OCI-LY7 (cell line): ENCODE measurements at regions not wholly inside any gene's neighbourhood (a gene's known extent, or its start where the extent isn't known, plus 50 kb on each side); places are given as distances from the start of the nearest gene placed in this dataset.

ENCODE experiments used
- BruUV-seq: library from RNA; stranded (reverse); fragments of 400-500 nt; replicated peaks from 2 replicates; lab custom pipeline; 2021; lab: Mats Ljungman, UMichigan
- CTCF ChIA-PET: fragments of 300-600 bp; sonication (Branson Sonifier 250); formaldehyde crosslinking; loops from one replicate; lab custom pipeline; 2022; ENCODE audit warnings: antibody characterized with exemption; ENCODE audit not compliant: unreplicated experiment; lab: Charles Lee
- POLR2A ChIA-PET: fragments of 300-600 bp; sonication (Branson Sonifier 250); formaldehyde crosslinking; loops from one replicate; lab custom pipeline; 2022; ENCODE audit warnings: antibody characterized with exemption; lab: Charles Lee
- DNase-seq: peaks from one replicate; pipeline ENCODE4 v3.0.0-alpha.2; 2015; ENCODE audit warnings: low spot score
- H2AFZ ChIP-seq: fragments of 200-600 bp; sonication (generic), shearing (Covaris generic); 2 replicates; pipeline ENCODE4 v1.6.1; 2014; ENCODE audit warnings: mild to moderate bottlenecking, antibody characterized with exemption, low read length, moderate library complexity
- H3K27ac ChIP-seq: fragments of 200-600 bp; sonication (generic); 2 replicates; pipeline ENCODE4 v1.5.1; 2014; ENCODE audit warnings: mixed run types, low read depth, mild to moderate bottlenecking, moderate library complexity, low read length, inconsistent platforms; ENCODE audit not compliant: poor library complexity, severe bottlenecking
- H3K36me3 ChIP-seq: fragments of 200-600 bp; sonication (generic); 2 replicates; pipeline ENCODE4 v1.6.1; 2014; ENCODE audit warnings: mild to moderate bottlenecking, antibody characterized with exemption, low read length, moderate library complexity, mixed read lengths; ENCODE audit not compliant: insufficient read depth
- H3K4me1 ChIP-seq: fragments of 200-600 bp; sonication (generic); 2 replicates; pipeline ENCODE4 v1.5.1; 2014; ENCODE audit warnings: mild to moderate bottlenecking, low read length; ENCODE audit not compliant: insufficient read depth, poor library complexity, severe bottlenecking
- H3K4me2 ChIP-seq: fragments of 200-600 bp; sonication (generic); 2 replicates; pipeline ENCODE4 v1.6.1; 2014; ENCODE audit warnings: mild to moderate bottlenecking, low read length
- H3K4me3 ChIP-seq: fragments of 200-600 bp; sonication (generic); 2 replicates; pipeline ENCODE4 v1.5.1; 2014; ENCODE audit warnings: mild to moderate bottlenecking, low read depth, low read length; ENCODE audit not compliant: poor library complexity, severe bottlenecking
- H3K79me2 ChIP-seq: fragments of 200-600 bp; sonication (generic); 2 replicates; pipeline ENCODE4 v1.6.1; 2016; ENCODE audit warnings: low read depth, mild to moderate bottlenecking, low read length, moderate library complexity, mixed read lengths; ENCODE audit not compliant: insufficient read depth
- H3K9me2 ChIP-seq: fragments of 200-600 bp; sonication (generic); 2 replicates; pipeline ENCODE4 v1.6.1; 2016; ENCODE audit warnings: mild to moderate bottlenecking, low read length, mixed read lengths; ENCODE audit not compliant: insufficient read depth
- H3K9me3 ChIP-seq: fragments of 200-600 bp; sonication (generic); 2 replicates; pipeline ENCODE4 v1.6.1; 2014; ENCODE audit warnings: mild to moderate bottlenecking, mixed run types, low read length, mixed read lengths
- H4K20me1 ChIP-seq: fragments of 200-600 bp; sonication (generic); 2 replicates; pipeline ENCODE4 v1.6.1; 2014; ENCODE audit warnings: mild to moderate bottlenecking, antibody characterized with exemption, low read length, moderate library complexity, mixed read lengths; ENCODE audit not compliant: insufficient read depth
- CTCF ChIP-seq: fragments of 200-600 bp; sonication (generic); conservative IDR thresholded peaks from 2 replicates; pipeline ENCODE4 v1.5.1; 2014; ENCODE audit warnings: mild to moderate bottlenecking, antibody characterized with exemption, low read length, moderate library complexity, mixed read lengths
- EZH2phosphoT487 ChIP-seq: fragments of 200-600 bp; sonication (generic); IDR thresholded peaks from 2 replicates; pipeline ENCODE4 v1.6.1; 2018; ENCODE audit warnings: low read depth, borderline replicate concordance, mild to moderate bottlenecking, mixed run types, antibody characterized with exemption, low read length, moderate library complexity, mixed read lengths
- intact Hi-C: fragments of 100-400 bp; cut with micrococcal nuclease; formaldehyde crosslinking; loops from one replicate; pipeline ENCODE4 v1.10.0; 2022; ENCODE audit not compliant: unreplicated experiment

- DNase-seq: no peak
- BruUV-seq: no TSS peak
- TF ChIP-seq CTCF (no peak), EZH2phosphoT487 (no peak)
- H3K27ac ChIP-seq: no peak overlapping the region
- H3K9me2 ChIP-seq: no peaks in the 10 kb centered on the region
- H3K36me3 ChIP-seq: no peaks in the 10 kb centered on the region
- intact Hi-C loops: no loop called here
- ChIA-PET POLR2A (no interaction called here), CTCF (no interaction called here)
- no peaks in the 10 kb centered on the region for H4K20me1 ChIP-seq
- no peak overlapping the region for H2AFZ ChIP-seq
- H3K4me3 ChIP-seq: no peak overlapping the region
- no peaks in the 10 kb centered on the region for H3K9me3 ChIP-seq
- H3K4me2 ChIP-seq: no peak overlapping the region
- no peaks in the 10 kb centered on the region for H3K4me1 ChIP-seq
- H3K79me2 ChIP-seq: no peaks in the 10 kb centered on the region
Observed at GRCh38 chr9:81741103-81741502, 51.8 kb upstream of the TLE1 start.

DNA sequence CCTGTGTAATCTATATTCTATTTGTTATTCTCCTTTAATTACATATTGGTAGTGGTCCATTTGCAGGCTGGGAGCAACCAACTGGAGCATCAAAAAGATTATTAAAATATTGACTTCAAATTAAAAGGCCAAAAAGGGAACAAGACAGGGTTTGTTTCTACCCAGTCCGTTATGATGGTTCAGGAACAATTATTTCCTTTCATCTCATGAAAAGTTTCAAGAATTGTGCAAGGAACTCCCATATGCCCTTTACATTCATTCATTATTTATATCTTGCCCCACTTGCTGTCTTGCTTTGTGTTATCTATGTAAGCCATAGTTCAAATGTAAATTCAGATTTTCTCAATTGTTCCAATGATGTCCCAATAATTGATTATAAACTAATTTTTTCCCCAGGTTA lies 58.7 kb upstream of the TLE1 start:
- H2AFZ ChIP-seq: no peak overlapping the region
- no peaks in the 10 kb centered on the region for H3K9me3 ChIP-seq
- ChIA-PET POLR2A (interaction anchor here (0.6 kb wide), 1 partner anchor 1389 kb away, joined by 3 read pairs; no protein-coding TSS in a partner anchor), CTCF (no interaction called here)
- no peaks in the 10 kb centered on the region for H3K36me3 ChIP-seq
- H3K4me3 ChIP-seq: no peak overlapping the region
- intact Hi-C loops: no loop called here
- no peak for DNase-seq
- TF ChIP-seq EZH2phosphoT487: no peak
- TF ChIP-seq CTCF: no peak
- H3K9me2 ChIP-seq: no peaks in the 10 kb centered on the region
- H4K20me1 ChIP-seq: no peaks in the 10 kb centered on the region
- no peak overlapping the region for H3K4me2 ChIP-seq
- BruUV-seq: no TSS peak
- H3K27ac ChIP-seq: no peak overlapping the region
- no peaks in the 10 kb centered on the region for H3K79me2 ChIP-seq
- H3K4me1 ChIP-seq: no peaks in the 10 kb centered on the region

- H3K4me1 ChIP-seq: no peaks in the 10 kb centered on the region
- no peak overlapping the region for H3K27ac ChIP-seq
- intact Hi-C loops: no loop called here
- no peaks in the 10 kb centered on the region for H3K9me3 ChIP-seq
- no peaks in the 10 kb centered on the region for H3K79me2 ChIP-seq
- no peak for TF ChIP-seq EZH2phosphoT487
- no peak overlapping the region for H3K4me3 ChIP-seq
- DNase-seq: no peak
- ChIA-PET POLR2A (no interaction called here), CTCF (no interaction called here)
- H4K20me1 ChIP-seq: no peaks in the 10 kb centered on the region
- BruUV-seq: no TSS peak
- H3K9me2 ChIP-seq: no peaks in the 10 kb centered on the region
- no peaks in the 10 kb centered on the region for H3K36me3 ChIP-seq
- H2AFZ ChIP-seq: no peak overlapping the region
- H3K4me2 ChIP-seq: no peak overlapping the region
Observed at GRCh38 chr9:81753436-81753835, 64.1 kb upstream of the TLE1 start.
